H1 (cell line): ENCODE measurements at regions not wholly inside any gene's neighbourhood (a gene's known extent, or its start where the extent isn't known, plus 50 kb on each side); places are given as distances from the start of the nearest gene placed in this dataset.

Experiments used
- TBP ChIP-seq: IDR thresholded peaks from 2 replicates; pipeline ENCODE4 v1.6.1; 2011; ENCODE audit warnings: low read depth, low read length, improper control_type of control experiment

- TF ChIP-seq TBP, result no peak
Observed at GRCh38 chr4:3709846-3710441, 56.2 kb upstream of the ADRA2C start (continued).
